Activated CD8-positive, alpha-beta T cell treated with anti-CD3 and anti-CD28 coated beads for 36 hours (primary cell): ENCODE measurements at regions not wholly inside any gene's neighbourhood (a gene's known extent, or its start where the extent isn't known, plus 50 kb on each side); places are given as distances from the start of the nearest gene placed in this dataset.
"Not testable (repeated sequence)": the region's sequence is repeated elsewhere in the genome, so short reads cannot be mapped to it uniquely, and the experiment has no call there.

Experiments
- ATAC-seq: fragments of 200-7000 bp; cut with Tn5 transposase; one replicate; pipeline ENCODE4 v1.10.0; 2021; ENCODE audit warnings: mild to moderate bottlenecking, moderate library complexity
- CTCF ChIA-PET: fragments of 350-600 bp; sonication (Branson Sonifier 250); formaldehyde crosslinking; loops from one replicate; lab custom pipeline; 2021; ENCODE audit warnings: antibody characterized with exemption; lab: Charles Lee
- POLR2A ChIA-PET: fragments of 350-600 bp; sonication (Branson Sonifier 250); formaldehyde crosslinking; loops from one replicate; lab custom pipeline; 2021; ENCODE audit warnings: antibody characterized with exemption; lab: Charles Lee
- DNase-seq: peaks from one replicate; pipeline ENCODE4 v3.0.0-alpha.2; 2020
- H3K27ac Mint-ChIP-seq: one replicate; pipeline ENCODE4 v1.8.0; 2021; ENCODE audit warnings: mild to moderate bottlenecking, mixed read lengths
- H3K27me3 Mint-ChIP-seq: one replicate; pipeline ENCODE4 v1.8.0; 2021; ENCODE audit warnings: mixed read lengths
- H3K36me3 Mint-ChIP-seq: one replicate; pipeline ENCODE4 v1.8.0; 2021; ENCODE audit warnings: low read depth, mixed read lengths
- H3K4me1 Mint-ChIP-seq: one replicate; pipeline ENCODE4 v1.8.0; 2021; ENCODE audit warnings: low read depth, mixed read lengths
- H3K4me3 Mint-ChIP-seq: one replicate; pipeline ENCODE4 v1.8.0; 2021; ENCODE audit warnings: mild to moderate bottlenecking, moderate library complexity, mixed read lengths
- H3K9me3 Mint-ChIP-seq: one replicate; pipeline ENCODE4 v1.8.0; 2021; ENCODE audit warnings: mixed read lengths
- CTCF ChIP-seq: fragments of 200-600 bp; IDR thresholded peaks from one replicate; pipeline ENCODE4 v1.8.0; 2022; ENCODE audit warnings: antibody characterized with exemption, mild to moderate bottlenecking
- intact Hi-C: fragments of 100-400 bp; cut with micrococcal nuclease; formaldehyde crosslinking; loops from one replicate; pipeline ENCODE4 v1.10.0; 2022

GRCh38 chr3:177495566-177495965 lies 298.3 kb upstream of the TBL1XR1 start:
- Mint-ChIP-seq H3K36me3 (no peaks in the 10 kb centered on the region), H3K27ac (no peak overlapping the region), H3K9me3 (no peaks in the 10 kb centered on the region), H3K4me1 (no peaks in the 10 kb centered on the region), H3K27me3 (no peaks in the 10 kb centered on the region), H3K4me3 (no peak overlapping the region)
- ChIA-PET CTCF (no interaction called here), POLR2A (no interaction called here)
- no peak for ATAC-seq
- DNase-seq = no peak
- TF ChIP-seq CTCF = no peak
- intact Hi-C loops = no loop called here

GRCh38 chr3:177498037-177498857 lies 301.0 kb upstream of the TBL1XR1 start:
- no peaks in the 10 kb centered on the region for H3K4me1 Mint-ChIP-seq
- no peak overlapping the region for H3K4me3 Mint-ChIP-seq
- DNase-seq (no peak), ATAC-seq (no peak)
- ChIA-PET CTCF (interaction anchor here (1.0 kb wide), 1 partner anchor 10 kb away, joined by 3 read pairs; no protein-coding TSS in a partner anchor), POLR2A (no interaction called here)
- H3K36me3 Mint-ChIP-seq = no peaks in the 10 kb centered on the region
- H3K27me3 Mint-ChIP-seq = no peaks in the 10 kb centered on the region
- H3K9me3 Mint-ChIP-seq = no peaks in the 10 kb centered on the region
- no peak overlapping the region for H3K27ac Mint-ChIP-seq
- intact Hi-C loops = no loop called here
- TF ChIP-seq CTCF = no peak

GRCh38 chr3:177499039-177499438 lies 301.8 kb upstream of the TBL1XR1 start:
- POLR2A ChIA-PET, H3K4me3 Mint-ChIP-seq, H3K27me3 Mint-ChIP-seq, DNase-seq, H3K27ac Mint-ChIP-seq, intact Hi-C loops, H3K9me3 Mint-ChIP-seq, H3K36me3 Mint-ChIP-seq, H3K4me1 Mint-ChIP-seq, ATAC-seq: not testable (repeated sequence)
- CTCF ChIA-PET = interaction anchor here (1.0 kb wide), 1 partner anchor 11 kb away, joined by 3 read pairs; no protein-coding TSS in a partner anchor

GRCh38 chr3:177499779-177500423 lies 302.6 kb upstream of the TBL1XR1 start:
- ChIA-PET CTCF (no interaction called here), POLR2A (no interaction called here)

GRCh38 chr3:177510693-177511216 lies 313.5 kb upstream of the TBL1XR1 start:
- no peak overlapping the region for H3K27ac Mint-ChIP-seq
- POLR2A ChIA-PET = interaction anchor here (0.7 kb wide), 1 partner anchor 76 kb away, joined by 3 read pairs; no protein-coding TSS in a partner anchor
- ATAC-seq = no peak
- H3K36me3 Mint-ChIP-seq = no peaks in the 10 kb centered on the region
- no peak for DNase-seq
- no peak overlapping the region for H3K4me3 Mint-ChIP-seq
- H3K9me3 Mint-ChIP-seq = no peaks in the 10 kb centered on the region
- CTCF ChIA-PET = interaction anchor here (0.6 kb wide), 1 partner anchor 122 kb away, joined by 3 read pairs; no protein-coding TSS in a partner anchor
- no peak for TF ChIP-seq CTCF
- H3K27me3 Mint-ChIP-seq = no peaks in the 10 kb centered on the region
- intact Hi-C loops = no loop called here
- no peaks in the 10 kb centered on the region for H3K4me1 Mint-ChIP-seq

More at GRCh38 chr3:177499779-177500423, 302.6 kb upstream of the TBL1XR1 start:
- no peaks in the 10 kb centered on the region for H3K36me3 Mint-ChIP-seq
- H3K27me3 Mint-ChIP-seq = no peaks in the 10 kb centered on the region
- no peak for TF ChIP-seq CTCF
- H3K9me3 Mint-ChIP-seq = no peaks in the 10 kb centered on the region
- intact Hi-C loops = no loop called here
- no peak overlapping the region for H3K4me3 Mint-ChIP-seq
- no peak overlapping the region for H3K27ac Mint-ChIP-seq
- ATAC-seq = no peak
- H3K4me1 Mint-ChIP-seq = no peaks in the 10 kb centered on the region
- DNase-seq = no peak
